A673 (cell line): ENCODE measurements at regions not wholly inside any gene's neighbourhood (a gene's known extent, or its start where the extent isn't known, plus 50 kb on each side); places are given as distances from the start of the nearest gene placed in this dataset.

Source experiments
- BruUV-seq: library from RNA; stranded (reverse); fragments of 400-500 nt; replicated peaks from 2 replicates; lab custom pipeline; 2021; lab: Mats Ljungman, UMichigan
- CTCF ChIA-PET: fragments of 300-600 bp; sonication (Branson Sonifier 250); formaldehyde crosslinking; loops from one replicate; lab custom pipeline; 2022; ENCODE audit warnings: antibody characterized with exemption; lab: Charles Lee
- POLR2A ChIA-PET: fragments of 300-600 bp; sonication (Branson Sonifier 250); formaldehyde crosslinking; loops from one replicate; lab custom pipeline; 2022; ENCODE audit warnings: antibody characterized with exemption; ENCODE audit not compliant: low non-redundant PET; lab: Charles Lee
- DNase-seq: peaks from one replicate; pipeline ENCODE4 v3.0.0-alpha.2; 2015; ENCODE audit warnings: low spot score
- H3K27ac ChIP-seq: fragments of 200-600 bp; sonication (generic); 2 replicates; pipeline ENCODE4 v1.5.1; 2016; ENCODE audit warnings: mixed run types, low read depth, mild to moderate bottlenecking, mixed read lengths, antibody characterized with exemption, low read length; ENCODE audit not compliant: poor library complexity, severe bottlenecking
- H3K27me3 ChIP-seq: fragments of 200-600 bp; sonication (generic); replicated peaks from 2 replicates; pipeline ENCODE4 v1.6.1; 2017; ENCODE audit warnings: mixed run types, low read depth, mild to moderate bottlenecking, mixed read lengths, antibody characterized with exemption, low read length; ENCODE audit not compliant: insufficient read depth, poor library complexity
- H3K36me3 ChIP-seq: fragments of 200-600 bp; sonication (generic); 2 replicates; pipeline ENCODE4 v1.6.1; 2016; ENCODE audit warnings: mixed run types, mild to moderate bottlenecking, mixed read lengths, antibody characterized with exemption, low read length; ENCODE audit not compliant: insufficient read depth, poor library complexity, severe bottlenecking
- H3K4me1 ChIP-seq: fragments of 200-600 bp; sonication (generic); 2 replicates; pipeline ENCODE4 v1.6.1; 2017; ENCODE audit warnings: mixed run types, mild to moderate bottlenecking, mixed read lengths, antibody characterized with exemption, low read length; ENCODE audit not compliant: insufficient read depth, poor library complexity, severe bottlenecking
- H3K4me3 ChIP-seq: fragments of 200-600 bp; sonication (generic); 2 replicates; pipeline ENCODE4 v1.5.1; 2016; ENCODE audit warnings: low read depth, mixed run types, mild to moderate bottlenecking, mixed read lengths, low read length; ENCODE audit not compliant: poor library complexity, severe bottlenecking
- H3K9me3 ChIP-seq: fragments of 200-600 bp; sonication (generic); 2 replicates; pipeline ENCODE4 v1.6.1; 2016; ENCODE audit warnings: mixed run types, low read depth, mild to moderate bottlenecking, mixed read lengths, antibody characterized with exemption, low read length; ENCODE audit not compliant: poor library complexity, severe bottlenecking
- CTCF ChIP-seq: fragments of 300-800, 200-600 bp; sonication (generic); conservative IDR thresholded peaks from 2 replicates; pipeline ENCODE4 v1.5.1; 2017; ENCODE audit warnings: low read depth, mild to moderate bottlenecking, antibody characterized with exemption, low read length, moderate library complexity, mixed read lengths
- EZH2 ChIP-seq: fragments of 200-600 bp; sonication (generic); IDR thresholded peaks from 2 replicates; pipeline ENCODE4 v1.6.1; 2017; ENCODE audit warnings: borderline replicate concordance, low read depth, mild to moderate bottlenecking, mixed read lengths, antibody characterized with exemption, low read length; ENCODE audit not compliant: poor library complexity, severe bottlenecking
- intact Hi-C: fragments of 100-400 bp; cut with micrococcal nuclease; formaldehyde crosslinking; loops from one replicate; pipeline ENCODE4 v1.10.0; 2022; ENCODE audit not compliant: unreplicated experiment

DNA sequence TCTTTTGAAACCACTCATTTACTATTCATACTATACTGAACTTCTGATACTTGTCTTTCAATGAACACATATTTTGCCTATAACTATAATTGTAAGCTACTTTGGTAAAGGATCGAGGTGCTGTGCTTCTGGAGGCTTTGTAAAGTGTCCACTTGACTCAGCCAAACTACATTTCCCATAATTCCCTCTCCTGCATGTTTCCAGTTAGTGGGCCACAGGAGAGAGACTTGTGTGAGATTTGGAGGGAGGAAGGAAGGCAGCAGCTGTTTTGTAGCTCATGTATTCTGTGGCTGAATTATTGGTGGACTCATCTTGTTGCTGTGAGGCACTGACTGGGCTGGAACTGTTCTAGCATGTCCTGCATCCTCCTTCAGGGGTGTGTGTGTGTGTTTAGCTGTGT is 328.8 kb downstream of the ARL6IP6 start:
- no peak overlapping the region for H3K4me3 ChIP-seq
- CTCF ChIA-PET = no interaction called here
- no TSS peak for BruUV-seq
- H3K36me3 ChIP-seq = no peaks in the 10 kb centered on the region
- DNase-seq = no peak
- no peak overlapping the region for H3K27ac ChIP-seq
- TF ChIP-seq CTCF = no peak
- no peak for TF ChIP-seq EZH2
- no peaks in the 10 kb centered on the region for H3K27me3 ChIP-seq
- intact Hi-C loops = no loop called here
- H3K4me1 ChIP-seq = no peaks in the 10 kb centered on the region
- no peaks in the 10 kb centered on the region for H3K9me3 ChIP-seq
- POLR2A ChIA-PET = no interaction called here

GRCh38 chr2:153043385-153043784 is 325.0 kb downstream of the ARL6IP6 start:
- no peak overlapping the region for H3K4me3 ChIP-seq
- ChIA-PET CTCF (no interaction called here), POLR2A (no interaction called here)
- no peak overlapping the region for H3K27ac ChIP-seq
- H3K9me3 ChIP-seq = no peaks in the 10 kb centered on the region
- H3K4me1 ChIP-seq = no peaks in the 10 kb centered on the region
- H3K27me3 ChIP-seq = no peaks in the 10 kb centered on the region
- H3K36me3 ChIP-seq = no peaks in the 10 kb centered on the region
- no peak for TF ChIP-seq CTCF
- intact Hi-C loops = no loop called here
- no peak for DNase-seq
- no TSS peak for BruUV-seq

GRCh38 chr2:153028626-153029025 is 310.2 kb downstream of the ARL6IP6 start:
- BruUV-seq = no TSS peak
- H3K27me3 ChIP-seq = no peaks in the 10 kb centered on the region
- no peak overlapping the region for H3K27ac ChIP-seq
- TF ChIP-seq CTCF (no peak), EZH2 (no peak)
- intact Hi-C loops = no loop called here
- POLR2A ChIA-PET = no interaction called here
- no peaks in the 10 kb centered on the region for H3K4me1 ChIP-seq
- no peaks in the 10 kb centered on the region for H3K36me3 ChIP-seq
- no peaks in the 10 kb centered on the region for H3K9me3 ChIP-seq
- CTCF ChIA-PET = no interaction called here
- no peak for DNase-seq
- no peak overlapping the region for H3K4me3 ChIP-seq
